ENCODE measurements at regions not wholly inside any gene's neighbourhood (a gene's known extent, or its start where the extent isn't known, plus 50 kb on each side); places are given as distances from the start of the nearest gene placed in this dataset.

DNA sequence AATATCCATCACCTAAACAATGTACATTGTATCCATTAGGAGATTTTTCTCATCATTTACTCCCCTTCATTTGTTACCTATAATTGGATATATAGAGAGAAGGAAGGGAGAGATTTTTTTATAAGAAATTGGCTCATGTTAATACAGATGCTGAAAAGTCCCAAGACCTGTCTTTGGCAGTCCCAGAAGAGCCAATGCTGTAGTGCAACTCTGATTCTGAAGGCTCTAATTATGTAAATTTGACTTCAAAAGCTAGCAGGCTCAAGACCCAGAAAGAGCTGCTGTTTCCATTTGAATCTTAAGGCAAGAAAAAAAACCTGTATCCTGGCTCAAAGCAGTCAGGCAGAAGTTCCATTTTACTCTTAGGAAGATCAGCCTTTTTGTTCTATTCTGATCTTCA, 1245.5 kb upstream of the FAM98A start:
- ATAC-seq (ENCODE audit: low read depth in 2 of 2): no peak

DNA sequence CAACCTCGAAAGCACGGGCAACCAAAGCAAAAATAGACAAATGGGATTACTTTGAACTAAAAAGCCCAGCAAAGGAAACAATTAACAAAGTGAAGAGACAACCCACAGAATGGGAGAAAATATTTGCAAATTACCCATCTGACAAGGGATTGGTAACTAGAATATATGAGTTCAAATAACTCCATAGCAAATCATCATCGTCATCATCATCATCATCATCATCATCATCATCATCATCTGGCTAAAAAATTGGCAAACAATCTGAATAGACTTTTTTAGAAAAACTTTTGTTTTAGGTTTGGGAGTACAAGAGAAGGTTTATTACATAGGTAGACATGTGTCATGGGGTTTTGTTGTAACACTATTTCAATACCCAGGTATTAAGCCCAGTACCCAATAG, 1239.3 kb upstream of the FAM98A start:
- no peak for ATAC-seq (ENCODE audit: low read depth in 2 of 2)
- Histone ChIP-seq H3K27me3 (ENCODE audit: control insufficient read depth, insufficient read depth, low read length) (no peaks in the 10 kb centered on the region), H3K4me1 (ENCODE audit: control insufficient read depth, insufficient read depth, low read length, poor library complexity, severe bottlenecking) (no peaks in the 10 kb centered on the region), H3K27ac (ENCODE audit: insufficient read depth, low read length, poor library complexity, severe bottlenecking) (no peak overlapping the region), H3K36me3 (ENCODE audit: control insufficient read depth, insufficient read depth, low read length) (no peaks in the 10 kb centered on the region), H3K9me3 (ENCODE audit: control insufficient read depth in 2 of 2, low read length in 2 of 2) (peaks cover 5% of the 10 kb centered on the region in 2 experiments), H3K4me3 (ENCODE audit: low read depth, low read length) (no peak overlapping the region)
- Mint-ChIP-seq H3K9me3 (peaks cover 4 to 31% (median 10%) of the 10 kb centered on the region in 7 donors), H3K36me3 (no peaks in the 10 kb centered on the region), H3K4me1 (no peaks in the 10 kb centered on the region), H3K4me3 (no peak overlapping the region), H3K27ac (no peak overlapping the region), H3K27me3 (no peaks in the 10 kb centered on the region)
- no peak for DNase-seq

More for the DNA sequence above, 1245.5 kb upstream of the FAM98A start:
- peaks cover 4 to 16% (median 6%) of the 10 kb centered on the region in 7 donors for H3K9me3 Mint-ChIP-seq
- no peak overlapping the region for H3K4me3 Mint-ChIP-seq
- Histone ChIP-seq H3K4me3 (ENCODE audit: low read depth, low read length) (no peak overlapping the region), H3K9me3 (ENCODE audit: control insufficient read depth in 2 of 2, low read length in 2 of 2) (no peaks in the 10 kb centered on the region), H3K36me3 (ENCODE audit: control insufficient read depth, insufficient read depth, low read length) (no peaks in the 10 kb centered on the region), H3K4me1 (ENCODE audit: control insufficient read depth, insufficient read depth, low read length, poor library complexity, severe bottlenecking) (no peaks in the 10 kb centered on the region), H3K27ac (ENCODE audit: insufficient read depth, low read length, poor library complexity, severe bottlenecking) (no peak overlapping the region), H3K27me3 (ENCODE audit: control insufficient read depth, insufficient read depth, low read length) (no peaks in the 10 kb centered on the region)
- DNase-seq: no peak
- no peaks in the 10 kb centered on the region for H3K4me1 Mint-ChIP-seq
- H3K27ac Mint-ChIP-seq: no peak overlapping the region
- no peaks in the 10 kb centered on the region for H3K36me3 Mint-ChIP-seq
- no peaks in the 10 kb centered on the region for H3K27me3 Mint-ChIP-seq

- Histone ChIP-seq H3K27ac (ENCODE audit: insufficient read depth, low read length, poor library complexity, severe bottlenecking) (no peak overlapping the region), H3K36me3 (ENCODE audit: control insufficient read depth, insufficient read depth, low read length) (no peaks in the 10 kb centered on the region), H3K27me3 (ENCODE audit: control insufficient read depth, insufficient read depth, low read length) (no peaks in the 10 kb centered on the region), H3K4me1 (ENCODE audit: control insufficient read depth, insufficient read depth, low read length, poor library complexity, severe bottlenecking) (no peaks in the 10 kb centered on the region), H3K9me3 (ENCODE audit: control insufficient read depth in 2 of 2, low read length in 2 of 2) (peaks cover 5% of the 10 kb centered on the region in 2 experiments), H3K4me3 (ENCODE audit: low read depth, low read length) (no peak overlapping the region)
- H3K9me3 Mint-ChIP-seq: peaks cover 4 to 32% (median 13%) of the 10 kb centered on the region in 7 donors
- H3K27me3 Mint-ChIP-seq: no peaks in the 10 kb centered on the region
- no peaks in the 10 kb centered on the region for H3K4me1 Mint-ChIP-seq
- no peak for ATAC-seq (ENCODE audit: low read depth in 2 of 2)
- H3K27ac Mint-ChIP-seq: no peak overlapping the region
- no peaks in the 10 kb centered on the region for H3K36me3 Mint-ChIP-seq
- DNase-seq: no peak
- no peak overlapping the region for H3K4me3 Mint-ChIP-seq
Observed at GRCh38 chr2:34836361-34836760, 1237.3 kb upstream of the FAM98A start.

GRCh38 chr2:34831096-34831495, 1232.0 kb upstream of the FAM98A start:
- H3K4me3 ChIP-seq (ENCODE audit: low read depth, low read length): no peak overlapping the region
- Mint-ChIP-seq H3K27me3 (no peaks in the 10 kb centered on the region), H3K36me3 (no peaks in the 10 kb centered on the region), H3K4me3 (no peak overlapping the region), H3K27ac (no peak overlapping the region), H3K9me3 (peaks cover 0 to 30% (median 7%) of the 10 kb centered on the region in 7 donors), H3K4me1 (no peaks in the 10 kb centered on the region)
- H3K27me3 ChIP-seq (ENCODE audit: control insufficient read depth, insufficient read depth, low read length): no peaks in the 10 kb centered on the region
- no peaks in the 10 kb centered on the region for H3K36me3 ChIP-seq (ENCODE audit: control insufficient read depth, insufficient read depth, low read length)
- ATAC-seq (ENCODE audit: low read depth in 2 of 2): no peak
- H3K27ac ChIP-seq (ENCODE audit: insufficient read depth, low read length, poor library complexity, severe bottlenecking): no peak overlapping the region
- no peaks in the 10 kb centered on the region for H3K4me1 ChIP-seq (ENCODE audit: control insufficient read depth, insufficient read depth, low read length, poor library complexity, severe bottlenecking)
- no peak for DNase-seq
- no peaks in the 10 kb centered on the region for H3K9me3 ChIP-seq (ENCODE audit: control insufficient read depth in 2 of 2, low read length in 2 of 2)

DNA sequence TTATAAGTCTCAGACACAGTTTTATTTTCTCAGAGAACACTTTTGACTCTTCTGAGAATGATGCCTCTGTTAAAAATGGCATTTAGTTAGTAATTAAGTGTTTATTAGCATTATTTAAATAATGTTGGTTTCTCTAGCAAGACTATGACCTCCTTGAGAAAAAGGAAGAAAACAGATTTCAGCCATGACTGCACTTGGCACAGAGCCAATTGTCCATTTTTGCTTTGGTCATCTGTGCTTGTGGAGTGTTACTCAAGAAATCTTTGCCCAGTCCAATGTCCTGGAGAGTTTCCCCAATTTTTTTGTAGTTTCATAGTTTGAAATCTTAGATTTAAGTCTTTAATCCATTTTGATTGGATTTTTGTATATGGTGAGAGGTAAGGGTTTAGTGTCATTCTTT, 1229.4 kb upstream of the FAM98A start:
- Histone ChIP-seq H3K4me3 (ENCODE audit: low read depth, low read length) (no peak overlapping the region), H3K27me3 (ENCODE audit: control insufficient read depth, insufficient read depth, low read length) (no peaks in the 10 kb centered on the region), H3K27ac (ENCODE audit: insufficient read depth, low read length, poor library complexity, severe bottlenecking) (no peak overlapping the region), H3K4me1 (ENCODE audit: control insufficient read depth, insufficient read depth, low read length, poor library complexity, severe bottlenecking) (no peaks in the 10 kb centered on the region), H3K36me3 (ENCODE audit: control insufficient read depth, insufficient read depth, low read length) (no peaks in the 10 kb centered on the region), H3K9me3 (ENCODE audit: control insufficient read depth in 2 of 2, low read length in 2 of 2) (no peaks in the 10 kb centered on the region)
- no peak overlapping the region for H3K4me3 Mint-ChIP-seq
- H3K9me3 Mint-ChIP-seq: peaks cover 0 to 20% (median 3%) of the 10 kb centered on the region in 7 donors
- H3K4me1 Mint-ChIP-seq: no peaks in the 10 kb centered on the region
- no peak overlapping the region for H3K27ac Mint-ChIP-seq
- DNase-seq (no peak), ATAC-seq (ENCODE audit: low read depth in 2 of 2) (no peak)
- H3K36me3 Mint-ChIP-seq: no peaks in the 10 kb centered on the region
- no peaks in the 10 kb centered on the region for H3K27me3 Mint-ChIP-seq

DNA sequence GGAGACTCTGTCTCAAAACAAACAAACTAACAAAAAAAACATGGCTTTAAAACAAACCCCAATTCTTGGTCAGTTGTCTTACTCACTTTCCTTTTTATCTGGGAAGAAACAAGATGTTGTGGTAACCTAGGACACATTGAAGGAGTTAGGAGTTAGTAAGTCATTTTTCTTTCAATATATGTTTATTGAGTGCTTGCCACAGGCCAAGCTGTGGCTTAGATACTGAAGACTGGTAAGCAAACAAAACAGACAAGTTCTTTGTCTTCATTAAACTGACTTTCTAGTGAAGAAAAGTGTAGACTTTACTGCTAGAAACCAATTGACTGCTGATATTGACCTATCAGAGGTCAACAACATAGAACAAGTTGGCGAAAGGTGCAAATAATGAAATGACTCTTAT, 1228.3 kb upstream of the FAM98A start:
- Mint-ChIP-seq H3K36me3 (no peaks in the 10 kb centered on the region), H3K27ac (no peak overlapping the region), H3K4me3 (no peak overlapping the region), H3K27me3 (no peaks in the 10 kb centered on the region), H3K9me3 (peaks cover 0 to 18% (median 7%) of the 10 kb centered on the region in 7 donors), H3K4me1 (no peaks in the 10 kb centered on the region)
- no peaks in the 10 kb centered on the region for H3K27me3 ChIP-seq (ENCODE audit: control insufficient read depth, insufficient read depth, low read length)
- no peaks in the 10 kb centered on the region for H3K4me1 ChIP-seq (ENCODE audit: control insufficient read depth, insufficient read depth, low read length, poor library complexity, severe bottlenecking)
- H3K36me3 ChIP-seq (ENCODE audit: control insufficient read depth, insufficient read depth, low read length): no peaks in the 10 kb centered on the region
- no peak overlapping the region for H3K27ac ChIP-seq (ENCODE audit: insufficient read depth, low read length, poor library complexity, severe bottlenecking)
- no peaks in the 10 kb centered on the region for H3K9me3 ChIP-seq (ENCODE audit: control insufficient read depth in 2 of 2, low read length in 2 of 2)
- ATAC-seq (ENCODE audit: low read depth in 2 of 2) (no peak), DNase-seq (no peak)
- no peak overlapping the region for H3K4me3 ChIP-seq (ENCODE audit: low read depth, low read length)

DNA sequence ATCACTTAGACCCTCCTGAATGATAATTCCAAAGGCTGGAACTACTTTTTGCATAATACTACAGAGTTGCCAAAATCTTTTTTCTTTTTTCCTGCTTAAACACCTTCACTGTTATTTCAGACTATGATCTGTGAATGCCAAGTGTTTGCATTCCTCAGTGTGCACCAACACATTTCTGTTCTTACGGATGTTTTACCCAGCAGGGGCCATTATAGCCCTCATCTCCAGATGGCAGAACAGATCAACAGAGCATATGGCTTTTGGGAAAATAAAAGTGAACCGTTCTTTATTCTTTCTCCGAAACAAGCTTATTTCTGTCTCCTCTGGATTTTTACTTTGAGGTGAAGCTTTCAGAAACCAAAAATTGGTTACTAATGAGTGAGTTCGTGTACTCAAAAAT, 1226.6 kb upstream of the FAM98A start:
- H3K27ac Mint-ChIP-seq: no peak overlapping the region
- no peak overlapping the region for H3K27ac ChIP-seq (ENCODE audit: insufficient read depth, low read length, poor library complexity, severe bottlenecking)
- H3K27me3 Mint-ChIP-seq: no peaks in the 10 kb centered on the region

DNA sequence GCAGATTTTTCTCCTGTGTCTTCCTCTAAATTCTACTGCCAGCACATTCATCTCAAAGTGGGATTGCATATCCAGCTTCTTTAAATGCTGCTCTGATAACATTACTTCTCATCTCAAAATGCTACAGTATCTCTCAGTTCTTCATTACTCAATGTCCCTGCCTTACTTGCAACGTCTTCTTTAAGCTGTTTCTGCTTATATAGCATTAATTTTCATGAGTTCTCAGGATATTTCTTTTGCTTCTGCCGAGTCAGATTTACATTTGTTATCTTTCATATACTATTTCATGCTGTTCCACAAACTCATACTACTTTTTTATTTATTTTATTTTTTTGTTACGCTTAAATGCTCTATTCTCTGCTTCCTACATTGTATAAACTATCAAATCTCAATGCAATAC, 1223.5 kb upstream of the FAM98A start:
- no peaks in the 10 kb centered on the region for H3K9me3 ChIP-seq (ENCODE audit: control insufficient read depth in 2 of 2, low read length in 2 of 2)
- no peaks in the 10 kb centered on the region for H3K4me1 ChIP-seq (ENCODE audit: control insufficient read depth, insufficient read depth, low read length, poor library complexity, severe bottlenecking)
- no peaks in the 10 kb centered on the region for H3K27me3 Mint-ChIP-seq
- H3K27ac ChIP-seq (ENCODE audit: insufficient read depth, low read length, poor library complexity, severe bottlenecking): no peak overlapping the region
- no peaks in the 10 kb centered on the region for H3K36me3 ChIP-seq (ENCODE audit: control insufficient read depth, insufficient read depth, low read length)
- no peak overlapping the region for H3K27ac Mint-ChIP-seq
- H3K4me3 Mint-ChIP-seq: no peak overlapping the region
- no peak for ATAC-seq (ENCODE audit: low read depth in 2 of 2)
- peaks cover 0 to 17% (median 11%) of the 10 kb centered on the region in 7 donors for H3K9me3 Mint-ChIP-seq
- no peak for DNase-seq
- H3K4me3 ChIP-seq (ENCODE audit: low read depth, low read length): no peak overlapping the region
- H3K4me1 Mint-ChIP-seq: no peaks in the 10 kb centered on the region
- no peaks in the 10 kb centered on the region for H3K36me3 Mint-ChIP-seq
- no peaks in the 10 kb centered on the region for H3K27me3 ChIP-seq (ENCODE audit: control insufficient read depth, insufficient read depth, low read length)

More for the DNA sequence above, 1226.6 kb upstream of the FAM98A start:
- no peaks in the 10 kb centered on the region for H3K9me3 ChIP-seq (ENCODE audit: control insufficient read depth in 2 of 2, low read length in 2 of 2)
- no peaks in the 10 kb centered on the region for H3K4me1 ChIP-seq (ENCODE audit: control insufficient read depth, insufficient read depth, low read length, poor library complexity, severe bottlenecking)
- Mint-ChIP-seq H3K4me3 (no peak overlapping the region), H3K4me1 (no peaks in the 10 kb centered on the region), H3K36me3 (no peaks in the 10 kb centered on the region), H3K9me3 (peaks cover 0 to 19% (median 9%) of the 10 kb centered on the region in 7 donors)
- DNase-seq (no peak), ATAC-seq (ENCODE audit: low read depth in 2 of 2) (no peak)
- no peaks in the 10 kb centered on the region for H3K36me3 ChIP-seq (ENCODE audit: control insufficient read depth, insufficient read depth, low read length)
- H3K27me3 ChIP-seq (ENCODE audit: control insufficient read depth, insufficient read depth, low read length): no peaks in the 10 kb centered on the region
- H3K4me3 ChIP-seq (ENCODE audit: low read depth, low read length): no peak overlapping the region

Data from CD4-positive, CD25-positive, alpha-beta regulatory T cell (primary cell).